ENCODE measurements at regions not wholly inside any gene's neighbourhood (a gene's known extent, or its start where the extent isn't known, plus 50 kb on each side); places are given as distances from the start of the nearest gene placed in this dataset.

DNA sequence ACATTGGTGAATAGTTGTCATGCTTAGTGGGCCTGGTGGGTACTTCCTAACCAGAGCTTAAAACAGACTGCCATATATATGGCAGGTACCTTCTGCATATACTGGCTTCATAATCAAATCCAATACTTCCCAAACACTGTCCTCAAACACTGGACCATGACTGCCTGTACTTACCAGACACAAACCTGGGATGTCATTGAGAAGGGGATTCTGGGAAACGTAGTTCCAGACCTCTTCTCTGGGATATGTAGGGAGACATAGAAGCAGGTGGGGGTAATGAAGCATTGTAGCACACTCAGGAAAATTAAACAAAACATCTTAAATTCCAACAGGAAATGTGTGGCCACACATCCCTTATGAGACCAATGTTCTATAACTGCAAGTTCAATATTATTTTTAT is 76.5 kb upstream of the ADAMTS5 start:
- Histone ChIP-seq H3K4me2 (ENCODE audit: low read length) (no peak overlapping the region), H3K27ac (ENCODE audit: low read depth, low read length) (no peak overlapping the region), H4K20me1 (ENCODE audit: control insufficient read depth, insufficient read depth, low read depth, low read length) (no peaks in the 10 kb centered on the region), H3K9me3 (ENCODE audit: control insufficient read depth, insufficient read depth, low read length) (no peaks in the 10 kb centered on the region), H3K79me2 (ENCODE audit: control insufficient read depth, low read length) (no peaks in the 10 kb centered on the region), H3K9me2 (replicated peaks; ENCODE audit: control insufficient read depth, low read length) (no peaks in the 10 kb centered on the region), H3K4me3 (ENCODE audit: low read length) (no peak overlapping the region), H3F3A (ENCODE audit: control insufficient read depth, insufficient read depth) (no peaks in the 10 kb centered on the region), H3K4me1 (ENCODE audit: control insufficient read depth, low read length) (no peaks in the 10 kb centered on the region), H3K36me3 (ENCODE audit: control insufficient read depth, low read length) (no peaks in the 10 kb centered on the region), H3K27me3 (ENCODE audit: control insufficient read depth, low read length) (no peaks in the 10 kb centered on the region)
- TF ChIP-seq, protein P1, sequence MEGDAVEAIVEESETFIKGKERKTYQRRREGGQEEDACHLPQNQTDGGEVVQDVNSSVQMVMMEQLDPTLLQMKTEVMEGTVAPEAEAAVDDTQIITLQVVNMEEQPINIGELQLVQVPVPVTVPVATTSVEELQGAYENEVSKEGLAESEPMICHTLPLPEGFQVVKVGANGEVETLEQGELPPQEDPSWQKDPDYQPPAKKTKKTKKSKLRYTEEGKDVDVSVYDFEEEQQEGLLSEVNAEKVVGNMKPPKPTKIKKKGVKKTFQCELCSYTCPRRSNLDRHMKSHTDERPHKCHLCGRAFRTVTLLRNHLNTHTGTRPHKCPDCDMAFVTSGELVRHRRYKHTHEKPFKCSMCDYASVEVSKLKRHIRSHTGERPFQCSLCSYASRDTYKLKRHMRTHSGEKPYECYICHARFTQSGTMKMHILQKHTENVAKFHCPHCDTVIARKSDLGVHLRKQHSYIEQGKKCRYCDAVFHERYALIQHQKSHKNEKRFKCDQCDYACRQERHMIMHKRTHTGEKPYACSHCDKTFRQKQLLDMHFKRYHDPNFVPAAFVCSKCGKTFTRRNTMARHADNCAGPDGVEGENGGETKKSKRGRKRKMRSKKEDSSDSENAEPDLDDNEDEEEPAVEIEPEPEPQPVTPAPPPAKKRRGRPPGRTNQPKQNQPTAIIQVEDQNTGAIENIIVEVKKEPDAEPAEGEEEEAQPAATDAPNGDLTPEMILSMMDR (IDR thresholded peaks at IDR 0.05; ENCODE audit: low read depth, low read length, poor library complexity, severe bottlenecking): no peak

DNA sequence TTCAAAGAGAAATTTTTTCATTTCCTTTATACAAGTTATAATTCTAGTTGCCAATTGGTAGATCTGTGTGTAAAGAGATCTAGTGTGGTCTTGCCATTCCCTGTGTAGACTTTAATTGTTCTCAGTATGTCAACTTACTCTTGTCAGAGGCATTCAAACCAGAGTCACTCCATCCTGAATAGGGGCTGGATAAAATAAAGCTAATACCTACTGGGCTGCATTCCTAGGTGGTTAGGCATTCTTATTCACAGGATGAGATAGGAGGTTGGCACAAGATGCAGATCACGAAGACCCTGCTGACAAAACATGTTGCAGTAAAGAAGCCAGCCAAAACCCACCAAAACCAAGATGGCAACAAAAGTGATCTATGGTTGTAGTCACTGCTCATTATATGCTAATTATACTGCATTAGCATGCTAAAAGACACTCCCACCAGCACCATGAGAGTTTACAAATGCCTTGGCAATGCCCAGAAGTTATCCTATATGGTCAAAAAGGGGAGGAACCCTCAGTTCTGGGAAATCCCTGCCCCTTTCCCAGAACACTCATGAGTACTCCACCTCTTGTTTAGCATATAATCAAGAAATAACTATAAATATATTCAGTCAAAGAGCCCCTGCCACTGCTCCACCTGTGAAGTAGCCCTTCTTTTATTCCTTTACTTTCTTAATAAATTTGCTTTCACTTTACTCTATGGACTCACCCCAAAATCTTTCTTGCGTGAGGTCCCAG is 74.0 kb upstream of the ADAMTS5 start:
- no peaks in the 10 kb centered on the region for H3K79me2 ChIP-seq (ENCODE audit: control insufficient read depth, low read length)
- no peak overlapping the region for H3K27ac ChIP-seq (ENCODE audit: low read depth, low read length)
- no peaks in the 10 kb centered on the region for H4K20me1 ChIP-seq (ENCODE audit: control insufficient read depth, insufficient read depth, low read depth, low read length)
- no peak overlapping the region for H3K4me2 ChIP-seq (ENCODE audit: low read length)
- no peaks in the 10 kb centered on the region for H3F3A ChIP-seq (ENCODE audit: control insufficient read depth, insufficient read depth)
- H3K9me3 ChIP-seq (ENCODE audit: control insufficient read depth, insufficient read depth, low read length): no peaks in the 10 kb centered on the region
- H3K4me1 ChIP-seq (ENCODE audit: control insufficient read depth, low read length): no peaks in the 10 kb centered on the region
- no peak for TF ChIP-seq EZH2phosphoT487 (IDR thresholded peaks at IDR 0.05; ENCODE audit: borderline replicate concordance, low read length)
- TF ChIP-seq, protein P1 (IDR thresholded peaks at IDR 0.05; ENCODE audit: low read depth, low read length, poor library complexity, severe bottlenecking): no peak
- no peaks in the 10 kb centered on the region for H3K27me3 ChIP-seq (ENCODE audit: control insufficient read depth, low read length)
- H3K4me3 ChIP-seq (ENCODE audit: low read length): no peak overlapping the region
- H3K36me3 ChIP-seq (ENCODE audit: control insufficient read depth, low read length): no peaks in the 10 kb centered on the region
- no peaks in the 10 kb centered on the region for H3K9me2 ChIP-seq (replicated peaks; ENCODE audit: control insufficient read depth, low read length)

DNA sequence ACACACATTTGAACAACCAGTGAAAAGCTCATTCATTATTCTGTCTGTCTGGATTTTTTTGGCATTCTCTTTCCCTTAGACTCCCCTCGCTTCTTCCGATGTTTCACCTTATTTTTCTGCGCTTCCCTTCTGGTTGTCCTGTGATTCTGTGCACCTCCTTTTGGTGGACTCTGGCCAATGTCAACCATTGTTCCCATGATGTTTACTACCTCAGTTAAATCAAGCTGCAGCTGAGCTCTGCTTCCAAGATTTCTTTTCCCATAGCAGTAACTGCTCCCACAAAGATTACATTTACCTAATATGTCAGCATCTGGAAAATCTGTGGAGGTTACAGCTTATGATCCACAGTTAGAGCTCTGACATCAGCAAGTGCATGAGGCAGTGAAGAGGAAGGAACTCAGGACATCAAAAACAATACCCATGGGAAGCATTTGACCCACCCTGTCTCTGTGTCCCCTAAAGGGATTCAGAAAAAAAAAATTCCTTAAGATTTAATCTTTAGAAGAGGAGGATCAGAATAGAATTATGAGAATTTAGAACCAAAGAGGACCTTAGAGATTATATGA is 69.9 kb upstream of the ADAMTS5 start:
- TF ChIP-seq, protein P1 (IDR thresholded peaks at IDR 0.05; ENCODE audit: low read depth, low read length, poor library complexity, severe bottlenecking): no peak
- TF ChIP-seq EZH2phosphoT487 (IDR thresholded peaks at IDR 0.05; ENCODE audit: borderline replicate concordance, low read length): no peak
- H3K79me2 ChIP-seq (ENCODE audit: control insufficient read depth, low read length): no peaks in the 10 kb centered on the region
- H3K36me3 ChIP-seq (ENCODE audit: control insufficient read depth, low read length): no peaks in the 10 kb centered on the region
- no peaks in the 10 kb centered on the region for H3K9me2 ChIP-seq (replicated peaks; ENCODE audit: control insufficient read depth, low read length)
- H3F3A ChIP-seq (ENCODE audit: control insufficient read depth, insufficient read depth): no peaks in the 10 kb centered on the region
- H3K4me1 ChIP-seq (ENCODE audit: control insufficient read depth, low read length): no peaks in the 10 kb centered on the region
- no peak overlapping the region for H3K27ac ChIP-seq (ENCODE audit: low read depth, low read length)
- H3K4me2 ChIP-seq (ENCODE audit: low read length): no peak overlapping the region
- H3K27me3 ChIP-seq (ENCODE audit: control insufficient read depth, low read length): no peaks in the 10 kb centered on the region
- no peaks in the 10 kb centered on the region for H4K20me1 ChIP-seq (ENCODE audit: control insufficient read depth, insufficient read depth, low read depth, low read length)
- H3K4me3 ChIP-seq (ENCODE audit: low read length): no peak overlapping the region
- H3K9me3 ChIP-seq (ENCODE audit: control insufficient read depth, insufficient read depth, low read length): no peaks in the 10 kb centered on the region
